H1 (cell line): ENCODE measurements at regions not wholly inside any gene's neighbourhood (a gene's known extent, or its start where the extent isn't known, plus 50 kb on each side); places are given as distances from the start of the nearest gene placed in this dataset.

Experiments
- CTCF ChIA-PET: fragments of 300-600 bp; sonication (Branson Sonifier 250); formaldehyde crosslinking; loops from one replicate; lab custom pipeline; 2021; ENCODE audit not compliant: partially characterized antibody; lab: Charles Lee
- POLR2A ChIA-PET: fragments of 300-600 bp; sonication (Branson Sonifier 250); formaldehyde crosslinking; loops from one replicate; lab custom pipeline; 2021; ENCODE audit warnings: inconsistent platforms; ENCODE audit not compliant: partially characterized antibody; lab: Charles Lee
- DNase-seq, 2 experiments: peaks; one replicate each; pipeline versions ENCODE4 v3.0.0 to v3.0.0-alpha.2; 2010 to 2022; ENCODE audit warnings: low spot score in 2 of 2, low read depth in 1 of 2, mixed read lengths in 1 of 2
- FAIRE-seq: peaks from 2 replicates; lab custom pipeline; 2011; peaks lifted over from hg19 to GRCh38; lab: Jason Lieb, UNC
- H2AFZ ChIP-seq: 2 replicates; pipeline ENCODE4 v1.8.1; 2012; ENCODE audit warnings: low read length, inconsistent platforms
- H2AK5ac ChIP-seq: 2 replicates; pipeline ENCODE4 v1.6.1; 2013; ENCODE audit warnings: low read depth, low read length
- H2BK120ac ChIP-seq: replicated peaks from 2 replicates; pipeline ENCODE3; 2013; ENCODE audit warnings: low read depth, low read length, inconsistent platforms
- H2BK12ac ChIP-seq: 2 replicates; pipeline ENCODE4 v1.6.1; 2013; ENCODE audit warnings: low read depth, low read length
- H2BK15ac ChIP-seq: 2 replicates; pipeline ENCODE4 v1.6.1; 2013; ENCODE audit warnings: low read length
- H2BK20ac ChIP-seq: 2 replicates; pipeline ENCODE4 v1.6.1; 2013; ENCODE audit warnings: low read length
- H2BK5ac ChIP-seq: 2 replicates; pipeline ENCODE4 v1.6.1; 2013; ENCODE audit warnings: low read depth, low read length
- H3K14ac ChIP-seq: 2 replicates; pipeline ENCODE4 v1.6.1; 2013; ENCODE audit warnings: inconsistent platforms; ENCODE audit not compliant: insufficient read length
- H3K18ac ChIP-seq: 2 replicates; pipeline ENCODE4 v1.6.1; 2013; ENCODE audit warnings: low read length; ENCODE audit errors: extremely low read depth
- H3K23ac ChIP-seq: 2 replicates; pipeline ENCODE4 v1.6.1; 2013; ENCODE audit warnings: inconsistent platforms; ENCODE audit not compliant: insufficient read length
- H3K23me2 ChIP-seq: 2 replicates; pipeline ENCODE4 v1.6.1; 2013; ENCODE audit warnings: low read depth, low read length
- H3K27ac ChIP-seq: 2 replicates; pipeline ENCODE4 v1.6.1; 2011; ENCODE audit warnings: low read depth, low read length, inconsistent platforms
- H3K27me3 ChIP-seq, 4 experiments: replicated peaks in 1 of 4; 1 replicate in 1 of 4; 2 replicates in 3 of 4; pipeline versions ENCODE4 v1.6.1 to v1.8.1; 2011 to 2013; ENCODE audit warnings: low read length in 3 of 4, mild to moderate bottlenecking in 3 of 4, inconsistent platforms in 2 of 4, mixed read lengths in 2 of 4, moderate library complexity in 1 of 4; ENCODE audit not compliant: control insufficient read depth in 3 of 4, insufficient read depth in 3 of 4; ENCODE audit errors: extremely low read depth in 1 of 4
- H3K36me3 ChIP-seq, 4 experiments: 2 replicates each; pipeline versions ENCODE4 v1.6.1 to v1.8.1; 2011 to 2013; ENCODE audit warnings: mild to moderate bottlenecking in 4 of 4, low read length in 3 of 4, moderate library complexity in 2 of 4, control low read depth in 1 of 4, inconsistent platforms in 1 of 4; ENCODE audit not compliant: insufficient read depth in 4 of 4, control insufficient read depth in 2 of 4
- H3K4ac ChIP-seq: replicated peaks from 2 replicates; pipeline ENCODE3; 2013; ENCODE audit warnings: low read length, low read depth, mixed read lengths, inconsistent platforms; ENCODE audit not compliant: insufficient read length
- H3K4me1 ChIP-seq, 4 experiments: replicated peaks in 1 of 4; 1 replicate in 1 of 4; 2 replicates in 3 of 4; pipeline versions ENCODE4 v1.6.1 to v1.8.1; 2011 to 2013; ENCODE audit warnings: low read length in 3 of 4, inconsistent platforms in 2 of 4, mixed read lengths in 1 of 4; ENCODE audit not compliant: insufficient read depth in 4 of 4, control insufficient read depth in 3 of 4
- H3K4me2 ChIP-seq, 2 experiments: 2 replicates each; pipeline versions ENCODE4 v1.6.1 to v1.8.1; 2011 to 2013; ENCODE audit warnings: low read depth in 2 of 2, low read length in 2 of 2, control low read depth in 1 of 2, inconsistent platforms in 1 of 2, mild to moderate bottlenecking in 1 of 2; ENCODE audit not compliant: insufficient read depth in 1 of 2
- H3K4me3 ChIP-seq, 4 experiments: fragments of 200-600, 300-600 bp in 1 of 4; sonication (generic), shearing (Covaris generic), sonication (Bioruptor Twin) in 1 of 4; 2 replicates each; pipeline versions ENCODE4 v1.5.1 to v1.8.1; 2011 to 2016; ENCODE audit warnings: low read length in 4 of 4, low read depth in 3 of 4, control low read depth in 2 of 4, inconsistent platforms in 2 of 4, mild to moderate bottlenecking in 2 of 4, mixed read lengths in 1 of 4, moderate library complexity in 1 of 4; ENCODE audit not compliant: insufficient read depth in 2 of 4; ENCODE audit errors: extremely low read depth in 1 of 4
- H3K56ac ChIP-seq: replicated peaks from 2 replicates; pipeline ENCODE3; 2013; ENCODE audit warnings: low read depth, mild to moderate bottlenecking, mixed read lengths, low read length, inconsistent platforms; ENCODE audit not compliant: insufficient read length
- H3K79me1 ChIP-seq: 2 replicates; pipeline ENCODE4 v1.6.1; 2013; ENCODE audit warnings: low read depth, low read length, control low read depth
- H3K79me2 ChIP-seq, 2 experiments: 2 replicates each; pipeline versions ENCODE4 v1.6.1 to v1.8.1; 2012 to 2013; ENCODE audit warnings: low read length in 2 of 2, mild to moderate bottlenecking in 2 of 2, inconsistent platforms in 1 of 2; ENCODE audit not compliant: insufficient read depth in 2 of 2, control insufficient read depth in 1 of 2
- H3K9ac ChIP-seq, 4 experiments: replicated peaks in 1 of 4; 1 replicate in 1 of 4; 2 replicates in 3 of 4; pipeline versions ENCODE4 v1.6.1 to v1.8.1; 2011 to 2013; ENCODE audit warnings: low read depth in 3 of 4, low read length in 3 of 4, control low read depth in 2 of 4, mild to moderate bottlenecking in 2 of 4, moderate library complexity in 2 of 4, inconsistent platforms in 1 of 4; ENCODE audit errors: extremely low read depth in 1 of 4
- H3K9me3 ChIP-seq, 2 experiments: 2 replicates each; pipeline versions ENCODE4 v1.6.1 to v1.8.1; 2012 to 2013; ENCODE audit warnings: mild to moderate bottlenecking in 2 of 2, moderate library complexity in 2 of 2, control low read depth in 1 of 2, inconsistent platforms in 1 of 2, low read depth in 1 of 2, low read length in 1 of 2, mixed read lengths in 1 of 2; ENCODE audit not compliant: insufficient read depth in 2 of 2
- H4K20me1 ChIP-seq, 2 experiments: replicated peaks in 1 of 2; 2 replicates each; pipeline versions ENCODE3 to v1.8.1; 2011 to 2013; ENCODE audit warnings: inconsistent platforms in 2 of 2, low read length in 2 of 2, mild to moderate bottlenecking in 1 of 2; ENCODE audit not compliant: insufficient read depth in 2 of 2, control insufficient read depth in 1 of 2
- H4K5ac ChIP-seq: 2 replicates; pipeline ENCODE4 v1.6.1; 2013; ENCODE audit warnings: low read length, low read depth, mixed read lengths, inconsistent platforms; ENCODE audit not compliant: insufficient read length
- H4K8ac ChIP-seq: 2 replicates; pipeline ENCODE4 v1.8.0; 2013; ENCODE audit warnings: mild to moderate bottlenecking, moderate library complexity, low read length, inconsistent platforms; ENCODE audit not compliant: insufficient read depth; ENCODE audit errors: extremely low read depth
- H4K91ac ChIP-seq: replicated peaks from 2 replicates; pipeline ENCODE3; 2013; ENCODE audit warnings: low read length, mixed read lengths, inconsistent platforms; ENCODE audit not compliant: insufficient read length
- BACH1 ChIP-seq: IDR thresholded peaks from 2 replicates; pipeline ENCODE4 v1.6.1; 2012; ENCODE audit warnings: low read length, improper control_type of control experiment
- CEBPB ChIP-seq: IDR thresholded peaks from 2 replicates; pipeline ENCODE4 v1.6.1; 2012; ENCODE audit warnings: low read depth, low read length
- CHD2 ChIP-seq: IDR thresholded peaks from 2 replicates; pipeline ENCODE4 v1.6.1; 2012; ENCODE audit warnings: low read length, improper control_type of control experiment
- FOSL1 ChIP-seq: IDR thresholded peaks from 2 replicates; pipeline ENCODE4 v1.6.1; 2011; ENCODE audit warnings: mild to moderate bottlenecking, low read depth, low read length, moderate library complexity; ENCODE audit not compliant: insufficient read depth
- HDAC2 ChIP-seq, 2 experiments: fragments of 300-600 bp in 1 of 2; sonication (generic) in 1 of 2; IDR thresholded peaks; 2 replicates each; pipeline ENCODE4 v1.6.1; 2011 to 2012; ENCODE audit warnings: low read depth in 2 of 2, low read length in 2 of 2, mild to moderate bottlenecking in 2 of 2, moderate library complexity in 2 of 2, borderline replicate concordance in 1 of 2, inconsistent platforms in 1 of 2
- HDAC6 ChIP-seq: IDR thresholded peaks from one replicate; pipeline ENCODE4 v1.7.1; 2012; ENCODE audit warnings: low read depth, mild to moderate bottlenecking, inconsistent platforms, low read length, moderate library complexity
- JUND ChIP-seq: IDR thresholded peaks from 2 replicates; pipeline ENCODE4 v1.6.1; 2011; ENCODE audit warnings: mild to moderate bottlenecking, improper control_type of control experiment, low read length
- PHF8 ChIP-seq: fragments of 200-600 bp; sonication (generic); conservative IDR thresholded peaks from 2 replicates; pipeline ENCODE4 v1.7.1; 2012; ENCODE audit warnings: low read depth, mild to moderate bottlenecking, inconsistent platforms, low read length, moderate library complexity
- POLR2AphosphoS5 ChIP-seq: IDR thresholded peaks from 2 replicates; pipeline ENCODE4 v1.6.1; 2011; ENCODE audit warnings: low read depth, low read length
- RNF2 ChIP-seq: fragments of 200-900, 300-1000 bp; sonication (generic); IDR thresholded peaks from 2 replicates; pipeline ENCODE4 v1.7.1; 2016; ENCODE audit warnings: borderline replicate concordance, low read depth, mild to moderate bottlenecking, antibody characterized with exemption, low read length; ENCODE audit not compliant: poor library complexity, severe bottlenecking; ENCODE audit errors: missing control alignments
- SIN3A ChIP-seq, 2 experiments: IDR thresholded peaks in 1 of 2; conservative IDR thresholded peaks in 1 of 2; 2 replicates each; pipeline ENCODE4 v1.6.1; 2011 to 2012; ENCODE audit warnings: low read length in 2 of 2, improper control_type of control experiment in 1 of 2, low read depth in 1 of 2, mild to moderate bottlenecking in 1 of 2
- SRF ChIP-seq: IDR thresholded peaks from 2 replicates; pipeline ENCODE4 v1.6.1; 2011; ENCODE audit warnings: mild to moderate bottlenecking, low read depth, low read length, moderate library complexity
- TF ChIP-seq, protein P1 (sequence below), 3 experiments: IDR thresholded peaks; 1 replicate in 2 of 3; 2 replicates in 1 of 3; pipeline versions ENCODE4 v1.5.1 to v1.6.1; 2011; ENCODE audit warnings: low read length in 3 of 3, mild to moderate bottlenecking in 3 of 3, inconsistent platforms in 2 of 3, low read depth in 1 of 3, moderate library complexity in 1 of 3; ENCODE audit not compliant: insufficient read depth in 1 of 3; ENCODE audit errors: control extremely low read depth in 1 of 3

DNA sequence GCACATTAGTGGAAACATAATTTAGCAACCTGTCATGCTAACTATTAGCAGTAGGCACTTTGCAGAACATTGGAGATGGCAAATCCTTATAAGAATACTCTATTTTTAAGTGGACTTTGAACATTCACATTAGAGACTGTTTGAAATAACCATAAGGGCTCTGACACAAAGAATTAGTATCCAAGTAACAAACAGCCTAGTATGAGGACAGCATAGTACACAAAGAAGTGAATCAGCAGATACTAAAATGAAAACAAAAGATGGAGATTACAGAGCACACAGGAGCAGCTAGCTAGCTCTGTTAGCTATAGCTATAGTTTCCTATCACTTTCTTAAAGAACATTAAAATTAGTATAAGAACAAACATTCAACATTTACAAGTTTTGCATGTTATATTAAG lies 256.3 kb upstream of the SPOPL start:
- CTCF ChIA-PET = no interaction called here
- H4K8ac ChIP-seq = no peak overlapping the region
- no peak for FAIRE-seq
- TF ChIP-seq PHF8 (no peak), SIN3A (conservative IDR thresholded peaks at IDR 0.05 in 1 of 2, IDR thresholded peaks at IDR 0.05 in 1 of 2; ENCODE audit: low read depth in 1 of 2, low read length in 2 of 2) (no peak), HDAC6 (no peak), POLR2AphosphoS5 (no peak), HDAC2 (IDR thresholded peaks at IDR 0.05; ENCODE audit: borderline replicate concordance in 1 of 2, low read depth in 2 of 2, low read length in 2 of 2) (no peak), FOSL1 (no peak), RNF2 (no peak), BACH1 (no peak), CHD2 (no peak), JUND (no peak), SRF (no peak), CEBPB (no peak)
- TF ChIP-seq, protein P1, sequence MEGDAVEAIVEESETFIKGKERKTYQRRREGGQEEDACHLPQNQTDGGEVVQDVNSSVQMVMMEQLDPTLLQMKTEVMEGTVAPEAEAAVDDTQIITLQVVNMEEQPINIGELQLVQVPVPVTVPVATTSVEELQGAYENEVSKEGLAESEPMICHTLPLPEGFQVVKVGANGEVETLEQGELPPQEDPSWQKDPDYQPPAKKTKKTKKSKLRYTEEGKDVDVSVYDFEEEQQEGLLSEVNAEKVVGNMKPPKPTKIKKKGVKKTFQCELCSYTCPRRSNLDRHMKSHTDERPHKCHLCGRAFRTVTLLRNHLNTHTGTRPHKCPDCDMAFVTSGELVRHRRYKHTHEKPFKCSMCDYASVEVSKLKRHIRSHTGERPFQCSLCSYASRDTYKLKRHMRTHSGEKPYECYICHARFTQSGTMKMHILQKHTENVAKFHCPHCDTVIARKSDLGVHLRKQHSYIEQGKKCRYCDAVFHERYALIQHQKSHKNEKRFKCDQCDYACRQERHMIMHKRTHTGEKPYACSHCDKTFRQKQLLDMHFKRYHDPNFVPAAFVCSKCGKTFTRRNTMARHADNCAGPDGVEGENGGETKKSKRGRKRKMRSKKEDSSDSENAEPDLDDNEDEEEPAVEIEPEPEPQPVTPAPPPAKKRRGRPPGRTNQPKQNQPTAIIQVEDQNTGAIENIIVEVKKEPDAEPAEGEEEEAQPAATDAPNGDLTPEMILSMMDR (IDR thresholded peaks at IDR 0.05; ENCODE audit: control extremely low read depth in 1 of 3, insufficient read depth in 1 of 3, low read depth in 1 of 3, low read length in 3 of 3) = no peak

More for the DNA sequence above, 256.3 kb upstream of the SPOPL start:
- Histone ChIP-seq H3K27me3 (no peaks in the 10 kb centered on the region), H4K5ac (no peak overlapping the region), H3K4me2 (no peak overlapping the region), H3K14ac (no peak overlapping the region), H3K56ac (no peak overlapping the region), H2BK12ac (no peak overlapping the region), H3K4me1 (peaks cover 0 to 4% (median 2%) of the 10 kb centered on the region in 4 experiments; a peak in 2 of 7 replicates), H3K27ac (no peak overlapping the region), H3K9me3 (no peaks in the 10 kb centered on the region), H3K18ac (no peak overlapping the region), H3K23me2 (no peaks in the 10 kb centered on the region), H2BK5ac (no peak overlapping the region), H4K91ac (no peak overlapping the region), H2BK20ac (no peak overlapping the region), H3K4me3 (no peak overlapping the region), H2BK120ac (no peak overlapping the region), H2AK5ac (no peak overlapping the region), H4K20me1 (no peaks in the 10 kb centered on the region), H3K4ac (no peak overlapping the region), H2AFZ (no peak overlapping the region), H3K79me1 (no peaks in the 10 kb centered on the region), H3K23ac (no peak overlapping the region), H3K36me3 (no peaks in the 10 kb centered on the region), H3K79me2 (no peaks in the 10 kb centered on the region), H2BK15ac (no peak overlapping the region), H3K9ac (no peak overlapping the region)
- POLR2A ChIA-PET = no interaction called here
- no peak for DNase-seq
